Vagina (tissue), 2 donors: ENCODE measurements at regions not wholly inside any gene's neighbourhood (a gene's known extent, or its start where the extent isn't known, plus 50 kb on each side); places are given as distances from the start of the nearest gene placed in this dataset.

ENCODE experiments used
- CTCF ChIP-seq, 3 experiments: fragments of 450-650 bp in 2 of 3; fragments of 200-600 bp in 1 of 3; sonication (generic) in 1 of 3; IDR thresholded peaks; one replicate each; pipeline ENCODE4 v1.5.1; 2017 to 2019; ENCODE audit warnings: antibody characterized with exemption in 3 of 3, mild to moderate bottlenecking in 2 of 3, moderate library complexity in 2 of 3
- POLR2A ChIP-seq, 2 donors: fragments of 450-650 bp; IDR thresholded peaks; one replicate each; pipeline ENCODE4 v1.6.1; 2017; ENCODE audit warnings: antibody characterized with exemption in 2 of 2, mild to moderate bottlenecking in 2 of 2, moderate library complexity in 2 of 2
- POLR2AphosphoS5 ChIP-seq, 2 donors: sonication (generic); formaldehyde crosslinking; IDR thresholded peaks; one replicate each; pipeline ENCODE4 v1.9.0; 2017; ENCODE audit warnings: antibody characterized with exemption in 2 of 2, mild to moderate bottlenecking in 2 of 2, low read depth in 1 of 2; ENCODE audit not compliant: insufficient read depth in 1 of 2

- TF ChIP-seq POLR2AphosphoS5 (IDR thresholded peaks at IDR 0.05; ENCODE audit: insufficient read depth in 1 of 2, low read depth in 1 of 2) (no peak), CTCF (IDR thresholded peaks at IDR 0.05) (no peak), POLR2A (IDR thresholded peaks at IDR 0.05) (no peak)
Observed at GRCh38 chr5:125034331-125034730, 287.9 kb upstream of the ZNF608 start.
